A673 (cell line): ENCODE measurements at regions not wholly inside any gene's neighbourhood (a gene's known extent, or its start where the extent isn't known, plus 50 kb on each side); places are given as distances from the start of the nearest gene placed in this dataset.

ENCODE experiments used
- CTCF ChIP-seq: fragments of 300-800, 200-600 bp; sonication (generic); conservative IDR thresholded peaks from 2 replicates; pipeline ENCODE4 v1.5.1; 2017; ENCODE audit warnings: low read depth, mild to moderate bottlenecking, antibody characterized with exemption, low read length, moderate library complexity, mixed read lengths
- EZH2 ChIP-seq: fragments of 200-600 bp; sonication (generic); IDR thresholded peaks from 2 replicates; pipeline ENCODE4 v1.6.1; 2017; ENCODE audit warnings: borderline replicate concordance, low read depth, mild to moderate bottlenecking, mixed read lengths, antibody characterized with exemption, low read length; ENCODE audit not compliant: poor library complexity, severe bottlenecking

- TF ChIP-seq CTCF (no peak), EZH2 (no peak)
Observed at GRCh38 chr6:23672737-23673136, 453.3 kb upstream of the NRSN1 start.
